Left lung (tissue), 4 donors: ENCODE measurements at regions not wholly inside any gene's neighbourhood (a gene's known extent, or its start where the extent isn't known, plus 50 kb on each side); places are given as distances from the start of the nearest gene placed in this dataset.

ENCODE experiments used
- ATAC-seq: fragments of 200-7000 bp; cut with Tn5 transposase; one replicate; pipeline ENCODE4 v1.9.1; 2020; ENCODE audit warnings: moderate library complexity
- DNase-seq, 4 donors: peaks; one replicate each; pipeline ENCODE4 v3.0.0-alpha.2; 2013 to 2020
- H3K27ac ChIP-seq, 2 donors: fragments of 200-600 bp; sonication (generic) in 1 of 2; one replicate each; pipeline versions ENCODE4 v1.5.0 to v1.8.0; 2020 to 2021
- H3K27me3 ChIP-seq, 2 donors: fragments of 200-600 bp; sonication (generic) in 1 of 2; one replicate each; pipeline versions ENCODE4 v1.5.0 to v1.8.0; 2020 to 2021
- H3K36me3 ChIP-seq, 2 donors: fragments of 200-600 bp; sonication (generic) in 1 of 2; one replicate each; pipeline versions ENCODE4 v1.5.0 to v1.8.0; 2020 to 2021
- H3K4me1 ChIP-seq, 2 donors: fragments of 200-600 bp; one replicate each; pipeline ENCODE4 v1.8.0; 2021
- H3K4me3 ChIP-seq, 2 donors: fragments of 200-600 bp; sonication (generic) in 1 of 2; one replicate each; pipeline versions ENCODE4 v1.5.0 to v1.8.0; 2020 to 2021; ENCODE audit warnings: mild to moderate bottlenecking in 1 of 2
- H3K9me3 ChIP-seq, 2 donors: fragments of 200-600 bp; sonication (generic) in 1 of 2; one replicate each; pipeline versions ENCODE4 v1.5.0 to v1.8.0; 2020 to 2021
- intact Hi-C, 2 donors: fragments of 100-400 bp; cut with DNase I; formaldehyde crosslinking; loops; one replicate each; pipeline versions ENCODE4 v1.11.2 to v1.14.2; 2022
- TF ChIP-seq, protein P1 (sequence below), 2 donors: fragments of 200-600 bp; sonication (generic) in 1 of 2; IDR thresholded peaks; one replicate each; pipeline versions ENCODE4 v1.5.0 to v1.8.0; 2021; ENCODE audit warnings: antibody characterized with exemption in 2 of 2
- donor health status: DM: no; HTN: yes; CAD: no.
- donor health status: DM: no; HTN: no; CAD: no.

DNA sequence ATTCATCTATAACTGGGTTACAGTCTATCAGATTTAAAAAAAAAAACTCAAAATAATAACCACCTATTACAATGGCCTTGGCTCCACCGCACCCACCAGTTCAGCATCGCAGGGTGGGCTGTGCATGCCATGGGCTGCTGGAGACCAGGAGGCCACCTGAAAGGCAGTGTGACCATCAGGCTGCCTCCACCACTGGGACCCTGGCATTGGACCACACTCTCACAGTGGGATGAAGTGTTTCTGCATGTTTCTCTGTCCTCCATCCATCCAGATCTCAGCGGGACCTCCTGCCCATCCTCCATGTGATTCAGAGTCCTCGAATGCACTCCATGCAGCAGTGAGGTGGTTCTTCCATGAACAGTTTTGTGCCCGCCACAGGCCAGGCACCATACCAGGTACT, 206.1 kb upstream of the CST7 start:
- intact Hi-C loops: no loop called here

DNA sequence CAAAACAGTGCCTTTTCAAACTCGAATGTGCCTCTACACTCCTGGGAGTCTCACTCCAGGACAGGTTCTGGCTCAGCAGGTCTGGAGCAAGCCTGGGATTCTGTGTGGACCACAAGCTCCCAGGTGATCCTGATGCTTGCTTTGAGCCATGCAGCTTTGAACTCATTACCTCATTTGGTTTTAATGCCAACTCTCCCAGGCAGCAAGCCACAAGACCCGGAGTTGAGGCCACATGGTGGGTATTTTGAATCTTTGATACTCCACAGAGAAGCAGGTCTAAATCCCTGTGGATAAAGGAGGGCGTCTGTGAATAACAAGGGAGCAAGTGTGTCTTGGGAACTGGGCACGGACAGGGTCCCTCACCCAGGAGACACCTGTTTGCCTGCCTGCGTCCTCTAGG, 205.4 kb upstream of the CST7 start:
- ATAC-seq (no peak), DNase-seq (no peak)
- no peaks in the 10 kb centered on the region for H3K36me3 ChIP-seq
- no peaks in the 10 kb centered on the region for H3K4me1 ChIP-seq
- no peak overlapping the region for H3K27ac ChIP-seq
- no peaks in the 10 kb centered on the region for H3K9me3 ChIP-seq
- peaks cover 0 to 37% of the 10 kb centered on the region in 2 donors for H3K27me3 ChIP-seq
- intact Hi-C loops: no loop called here
- TF ChIP-seq, protein P1, sequence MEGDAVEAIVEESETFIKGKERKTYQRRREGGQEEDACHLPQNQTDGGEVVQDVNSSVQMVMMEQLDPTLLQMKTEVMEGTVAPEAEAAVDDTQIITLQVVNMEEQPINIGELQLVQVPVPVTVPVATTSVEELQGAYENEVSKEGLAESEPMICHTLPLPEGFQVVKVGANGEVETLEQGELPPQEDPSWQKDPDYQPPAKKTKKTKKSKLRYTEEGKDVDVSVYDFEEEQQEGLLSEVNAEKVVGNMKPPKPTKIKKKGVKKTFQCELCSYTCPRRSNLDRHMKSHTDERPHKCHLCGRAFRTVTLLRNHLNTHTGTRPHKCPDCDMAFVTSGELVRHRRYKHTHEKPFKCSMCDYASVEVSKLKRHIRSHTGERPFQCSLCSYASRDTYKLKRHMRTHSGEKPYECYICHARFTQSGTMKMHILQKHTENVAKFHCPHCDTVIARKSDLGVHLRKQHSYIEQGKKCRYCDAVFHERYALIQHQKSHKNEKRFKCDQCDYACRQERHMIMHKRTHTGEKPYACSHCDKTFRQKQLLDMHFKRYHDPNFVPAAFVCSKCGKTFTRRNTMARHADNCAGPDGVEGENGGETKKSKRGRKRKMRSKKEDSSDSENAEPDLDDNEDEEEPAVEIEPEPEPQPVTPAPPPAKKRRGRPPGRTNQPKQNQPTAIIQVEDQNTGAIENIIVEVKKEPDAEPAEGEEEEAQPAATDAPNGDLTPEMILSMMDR (IDR thresholded peaks at IDR 0.05): no peak
- H3K4me3 ChIP-seq: no peak overlapping the region

More for the DNA sequence above, 206.1 kb upstream of the CST7 start:
- H3K4me1 ChIP-seq: no peaks in the 10 kb centered on the region
- H3K27me3 ChIP-seq: peaks cover 0 to 33% of the 10 kb centered on the region in 2 donors
- H3K9me3 ChIP-seq: no peaks in the 10 kb centered on the region
- ATAC-seq (no peak), DNase-seq (no peak)
- TF ChIP-seq, protein P1 (IDR thresholded peaks at IDR 0.05): no peak
- no peaks in the 10 kb centered on the region for H3K36me3 ChIP-seq
- H3K27ac ChIP-seq: no peak overlapping the region
- H3K4me3 ChIP-seq: no peak overlapping the region

DNA sequence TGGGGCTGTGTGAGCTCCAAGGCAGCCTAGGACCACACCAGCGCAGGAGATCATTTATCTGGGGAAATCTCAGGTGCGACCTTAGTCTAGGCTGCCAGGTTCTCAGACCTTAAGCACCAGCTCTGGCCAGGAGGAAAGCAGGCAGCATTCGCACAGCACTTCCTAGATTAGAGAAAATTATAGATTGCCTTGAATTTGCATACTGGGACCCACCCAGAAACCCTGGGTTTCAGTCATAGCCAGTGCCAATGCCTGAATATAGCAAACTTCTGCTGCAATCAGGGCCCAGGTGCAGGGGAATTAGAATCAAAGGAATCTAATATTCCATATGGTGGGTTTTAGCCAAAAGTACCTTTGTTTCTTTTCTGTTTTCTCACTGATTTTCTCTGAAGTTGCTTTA, 204.3 kb upstream of the CST7 start:
- no peak overlapping the region for H3K27ac ChIP-seq
- intact Hi-C loops: no loop called here
- no peak for DNase-seq
- no peak for ATAC-seq
- no peaks in the 10 kb centered on the region for H3K9me3 ChIP-seq
- H3K27me3 ChIP-seq: peaks cover 0 to 37% of the 10 kb centered on the region in 2 donors
- TF ChIP-seq, protein P1 (IDR thresholded peaks at IDR 0.05): no peak
- H3K4me1 ChIP-seq: no peaks in the 10 kb centered on the region
- H3K36me3 ChIP-seq: no peaks in the 10 kb centered on the region
- H3K4me3 ChIP-seq: no peak overlapping the region

DNA sequence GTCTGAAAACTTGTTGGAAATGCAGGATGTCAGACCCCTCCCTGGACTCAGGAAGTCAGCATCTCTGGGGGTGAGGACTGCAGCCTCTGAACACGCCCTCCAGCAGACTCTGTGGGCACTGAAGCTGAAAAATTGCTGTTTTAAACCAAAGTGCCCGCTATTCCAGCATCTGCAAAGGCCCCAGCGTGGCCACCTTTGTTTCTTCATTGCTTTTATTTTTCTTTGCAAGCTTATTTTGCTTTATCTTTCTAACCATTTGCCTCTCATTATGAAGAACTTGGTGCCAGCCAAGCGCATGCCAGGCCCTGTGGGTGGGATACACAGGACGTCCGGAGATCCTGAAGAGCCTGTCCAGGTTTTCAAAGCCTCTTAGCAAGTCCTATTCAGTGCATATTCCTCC, 203.9 kb upstream of the CST7 start:
- intact Hi-C loops: no loop called here
- Histone ChIP-seq H3K9me3 (no peaks in the 10 kb centered on the region), H3K4me1 (no peaks in the 10 kb centered on the region), H3K4me3 (no peak overlapping the region), H3K36me3 (no peaks in the 10 kb centered on the region), H3K27me3 (peaks cover 0 to 37% of the 10 kb centered on the region in 2 donors), H3K27ac (no peak overlapping the region)
- DNase-seq: no peak
- TF ChIP-seq, protein P1 (IDR thresholded peaks at IDR 0.05): no peak
- no peak for ATAC-seq

DNA sequence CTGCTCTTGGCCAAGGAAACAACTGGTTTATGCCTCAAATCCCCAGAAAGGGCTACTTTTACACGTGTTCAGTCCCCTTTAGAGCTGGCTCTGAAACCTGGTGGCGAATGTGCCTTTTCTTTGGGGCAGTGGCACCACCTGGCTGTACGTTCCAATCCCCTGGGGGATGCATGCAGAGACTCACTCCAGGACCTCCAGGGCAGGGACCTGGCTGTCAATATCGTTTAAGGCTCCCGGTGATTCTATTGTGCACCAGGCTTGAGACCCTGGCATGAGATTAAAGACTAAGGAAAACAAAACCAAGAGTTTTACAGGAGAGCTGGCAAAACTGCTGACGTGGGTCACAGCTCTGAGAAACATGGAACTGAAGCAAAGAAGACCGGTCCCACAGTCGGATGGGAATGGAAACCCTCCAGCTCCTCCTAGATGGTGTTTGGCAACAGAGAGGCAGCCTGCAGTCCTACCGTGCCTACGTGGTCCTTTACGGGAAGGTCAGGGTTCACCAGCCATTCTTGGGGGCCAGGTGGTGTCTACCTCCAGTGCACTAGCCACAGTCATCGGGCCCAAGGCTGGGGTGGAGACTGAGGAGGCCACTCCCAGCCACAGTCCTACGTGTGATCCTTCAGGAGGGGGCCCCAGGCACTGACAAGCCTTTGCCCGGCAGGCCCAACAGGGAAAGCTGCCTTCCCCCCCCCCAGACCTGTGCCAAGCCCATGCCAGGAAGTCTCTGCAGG, 203.3 kb upstream of the CST7 start:
- TF ChIP-seq, protein P1 (IDR thresholded peaks at IDR 0.05): no peak
- ATAC-seq: no peak
- no peak for DNase-seq

More for the DNA sequence above, 203.3 kb upstream of the CST7 start:
- Histone ChIP-seq H3K9me3 (no peaks in the 10 kb centered on the region), H3K27me3 (peaks cover 0 to 37% of the 10 kb centered on the region in 2 donors), H3K4me3 (no peak overlapping the region), H3K27ac (no peak overlapping the region), H3K4me1 (no peaks in the 10 kb centered on the region), H3K36me3 (no peaks in the 10 kb centered on the region)
- intact Hi-C loops: no loop called here
